GM18511 (cell line): ENCODE measurements at regions not wholly inside any gene's neighbourhood (a gene's known extent, or its start where the extent isn't known, plus 50 kb on each side); places are given as distances from the start of the nearest gene placed in this dataset.

ENCODE experiments used
- ATAC-seq: cut with Tn5 transposase; IDR thresholded peaks from one replicate; pipeline ENCODE4 v1.9.1; 2021; ENCODE audit warnings: mild to moderate bottlenecking, moderate library complexity; ENCODE audit not compliant: unreplicated experiment

GRCh38 chr21:24938573-24938972 lies 668.7 kb downstream of the MRPL39 start:
- ATAC-seq: no peak

- no peak for ATAC-seq
These were observed 671.3 kb downstream of the MRPL39 start for GRCh38 chr21:24935991-24936390.

- ATAC-seq: no peak
These were observed 696.7 kb downstream of the MRPL39 start for GRCh38 chr21:24910591-24910990.

- peak; percentile 82 for ATAC-seq
These were observed 703.2 kb downstream of the MRPL39 start for GRCh38 chr21:24903994-24904635.

GRCh38 chr21:24899138-24899537 lies 708.1 kb downstream of the MRPL39 start:
- ATAC-seq: peak; percentile 43

GRCh38 chr21:24897883-24898282 lies 709.4 kb downstream of the MRPL39 start:
- peak; percentile 50 for ATAC-seq

- no peak for ATAC-seq
These were observed 710.6 kb downstream of the MRPL39 start for GRCh38 chr21:24896735-24897124.

GRCh38 chr21:24895885-24896734 lies 711.2 kb downstream of the MRPL39 start:
- peak; percentile 76 for ATAC-seq

GRCh38 chr21:24894324-24894723 lies 713.0 kb downstream of the MRPL39 start:
- ATAC-seq: no peak

GRCh38 chr21:24890021-24890420 lies 717.3 kb downstream of the MRPL39 start:
- ATAC-seq: no peak

- no peak for ATAC-seq
These were observed 725.8 kb downstream of the MRPL39 start for GRCh38 chr21:24881506-24881905.

GRCh38 chr21:24870633-24871032 lies 736.6 kb downstream of the MRPL39 start:
- ATAC-seq: no peak

- ATAC-seq: no peak
These were observed 737.4 kb downstream of the MRPL39 start for GRCh38 chr21:24869862-24870261.

GRCh38 chr21:24868117-24868516 lies 739.2 kb downstream of the MRPL39 start:
- no peak for ATAC-seq

- ATAC-seq: no peak
These were observed 745.8 kb downstream of the MRPL39 start for GRCh38 chr21:24861471-24861870.

GRCh38 chr21:24856326-24856725 lies 751.0 kb downstream of the MRPL39 start:
- no peak for ATAC-seq

GRCh38 chr21:24852610-24853195 lies 754.6 kb downstream of the MRPL39 start:
- ATAC-seq: no peak

GRCh38 chr21:24850121-24850520 lies 757.2 kb downstream of the MRPL39 start:
- no peak for ATAC-seq

- ATAC-seq: no peak
These were observed 762.6 kb downstream of the MRPL39 start for GRCh38 chr21:24844671-24845070.

- ATAC-seq: no peak
These were observed 767.0 kb downstream of the MRPL39 start for GRCh38 chr21:24840287-24840686.

- ATAC-seq: no peak
These were observed 774.3 kb downstream of the MRPL39 start for GRCh38 chr21:24832961-24833360.

GRCh38 chr21:24829397-24829796 lies 777.9 kb downstream of the MRPL39 start:
- no peak for ATAC-seq
